ENCODE measurements at regions not wholly inside any gene's neighbourhood (a gene's known extent, or its start where the extent isn't known, plus 50 kb on each side); places are given as distances from the start of the nearest gene placed in this dataset.

DNA sequence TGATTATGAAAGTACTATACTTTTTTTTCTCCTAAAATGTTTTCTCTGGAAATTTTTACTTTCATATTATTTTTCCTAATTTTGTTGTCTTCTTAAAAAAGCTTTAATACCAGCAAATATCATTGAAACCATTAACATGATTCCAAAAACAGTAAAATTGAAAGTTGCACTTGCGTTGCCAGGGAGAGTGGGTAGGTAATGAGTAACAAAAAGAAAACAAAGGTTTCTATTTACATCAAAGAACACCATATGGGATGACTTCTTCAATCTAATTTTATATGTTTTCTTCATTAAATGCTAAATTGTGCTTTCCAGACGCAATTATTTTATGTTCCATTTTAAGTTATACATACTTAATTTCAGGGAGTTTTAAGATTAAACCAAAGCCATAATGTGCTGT lies 108.3 kb upstream of the VCX2 start:
- no peak overlapping the region for H3K4me3 ChIP-seq (ENCODE audit: low read length, poor library complexity, severe bottlenecking)
- TF ChIP-seq EZH2phosphoT487 (IDR thresholded peaks at IDR 0.05; ENCODE audit: borderline replicate concordance), result no peak
- no peak for TF ChIP-seq CTCF (conservative IDR thresholded peaks at IDR 0.05; ENCODE audit: low read length)
- H3K4me2 ChIP-seq (ENCODE audit: low read depth, low read length, poor library complexity, severe bottlenecking), result no peak overlapping the region
- H3K9me2 ChIP-seq (replicated peaks; ENCODE audit: low read depth, low read length), result no peaks in the 10 kb centered on the region
- no peaks in the 10 kb centered on the region for H3F3A ChIP-seq (ENCODE audit: low read depth)
- no peaks in the 10 kb centered on the region for H4K20me1 ChIP-seq (ENCODE audit: insufficient read depth, low read length, poor library complexity, severe bottlenecking)
- no peaks in the 10 kb centered on the region for H3K27me3 ChIP-seq (ENCODE audit: insufficient read depth, low read length, poor library complexity, severe bottlenecking)
- no peaks in the 10 kb centered on the region for H3K4me1 ChIP-seq (ENCODE audit: insufficient read depth, low read length, poor library complexity, severe bottlenecking)
- no peak overlapping the region for H3K9ac ChIP-seq (ENCODE audit: low read depth, low read length, poor library complexity, severe bottlenecking)
- H3K36me3 ChIP-seq (ENCODE audit: insufficient read depth, low read length), result no peaks in the 10 kb centered on the region
- H3K79me2 ChIP-seq (ENCODE audit: insufficient read depth, low read length), result no peaks in the 10 kb centered on the region
- no peak overlapping the region for H2AFZ ChIP-seq (ENCODE audit: low read length)
- H3K9me3 ChIP-seq (ENCODE audit: insufficient read depth, low read depth, low read length), result no peaks in the 10 kb centered on the region

- no peaks in the 10 kb centered on the region for H3K9me2 ChIP-seq (replicated peaks; ENCODE audit: low read depth, low read length)
- TF ChIP-seq EZH2phosphoT487 (IDR thresholded peaks at IDR 0.05; ENCODE audit: borderline replicate concordance) (no peak), CTCF (conservative IDR thresholded peaks at IDR 0.05; ENCODE audit: low read length) (no peak)
- H3K4me3 ChIP-seq (ENCODE audit: low read length, poor library complexity, severe bottlenecking), result no peak overlapping the region
- H3K79me2 ChIP-seq (ENCODE audit: insufficient read depth, low read length), result no peaks in the 10 kb centered on the region
- H3K4me1 ChIP-seq (ENCODE audit: insufficient read depth, low read length, poor library complexity, severe bottlenecking), result no peaks in the 10 kb centered on the region
- no peaks in the 10 kb centered on the region for H4K20me1 ChIP-seq (ENCODE audit: insufficient read depth, low read length, poor library complexity, severe bottlenecking)
- no peaks in the 10 kb centered on the region for H3K36me3 ChIP-seq (ENCODE audit: insufficient read depth, low read length)
- no peaks in the 10 kb centered on the region for H3K27me3 ChIP-seq (ENCODE audit: insufficient read depth, low read length, poor library complexity, severe bottlenecking)
- no peak overlapping the region for H2AFZ ChIP-seq (ENCODE audit: low read length)
- no peaks in the 10 kb centered on the region for H3F3A ChIP-seq (ENCODE audit: low read depth)
- no peak overlapping the region for H3K9ac ChIP-seq (ENCODE audit: low read depth, low read length, poor library complexity, severe bottlenecking)
- no peaks in the 10 kb centered on the region for H3K9me3 ChIP-seq (ENCODE audit: insufficient read depth, low read depth, low read length)
- no peak overlapping the region for H3K4me2 ChIP-seq (ENCODE audit: low read depth, low read length, poor library complexity, severe bottlenecking)
Observed at GRCh38 chrX:8284131-8284530, 113.1 kb upstream of the VCX2 start.

DNA sequence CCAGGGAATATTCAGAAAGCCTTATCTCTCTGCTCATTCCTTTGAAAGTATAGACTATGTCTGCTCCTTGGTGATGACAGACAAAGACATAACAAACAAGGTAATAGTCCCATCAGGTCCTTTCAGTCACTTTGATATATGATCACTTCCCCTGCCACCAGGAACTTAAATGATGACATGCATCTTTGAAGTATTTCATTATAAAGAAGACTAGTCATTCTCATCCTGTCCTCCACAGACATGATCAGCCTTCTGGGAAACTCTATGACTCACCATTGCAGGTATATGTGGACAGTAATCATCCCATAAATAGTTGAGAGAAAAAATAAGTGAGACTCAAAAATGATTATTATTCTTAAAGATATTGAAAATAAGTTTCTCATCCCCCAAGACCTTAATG lies 117.5 kb upstream of the VCX2 start:
- no peaks in the 10 kb centered on the region for H3F3A ChIP-seq (ENCODE audit: low read depth)
- H3K9ac ChIP-seq (ENCODE audit: low read depth, low read length, poor library complexity, severe bottlenecking), result no peak overlapping the region
- H3K4me2 ChIP-seq (ENCODE audit: low read depth, low read length, poor library complexity, severe bottlenecking), result no peak overlapping the region
- no peaks in the 10 kb centered on the region for H4K20me1 ChIP-seq (ENCODE audit: insufficient read depth, low read length, poor library complexity, severe bottlenecking)
- H3K9me3 ChIP-seq (ENCODE audit: insufficient read depth, low read depth, low read length), result no peaks in the 10 kb centered on the region
- no peaks in the 10 kb centered on the region for H3K27me3 ChIP-seq (ENCODE audit: insufficient read depth, low read length, poor library complexity, severe bottlenecking)
- no peaks in the 10 kb centered on the region for H3K4me1 ChIP-seq (ENCODE audit: insufficient read depth, low read length, poor library complexity, severe bottlenecking)
- H2AFZ ChIP-seq (ENCODE audit: low read length), result no peak overlapping the region
- H3K79me2 ChIP-seq (ENCODE audit: insufficient read depth, low read length), result no peaks in the 10 kb centered on the region
- H3K36me3 ChIP-seq (ENCODE audit: insufficient read depth, low read length), result no peaks in the 10 kb centered on the region
- H3K9me2 ChIP-seq (replicated peaks; ENCODE audit: low read depth, low read length), result no peaks in the 10 kb centered on the region
- no peak overlapping the region for H3K4me3 ChIP-seq (ENCODE audit: low read length, poor library complexity, severe bottlenecking)
- TF ChIP-seq CTCF (conservative IDR thresholded peaks at IDR 0.05; ENCODE audit: low read length), result no peak
- TF ChIP-seq EZH2phosphoT487 (IDR thresholded peaks at IDR 0.05; ENCODE audit: borderline replicate concordance), result no peak

Measured in Loucy (cell line).